H1 (cell line): ENCODE measurements at regions not wholly inside any gene's neighbourhood (a gene's known extent, or its start where the extent isn't known, plus 50 kb on each side); places are given as distances from the start of the nearest gene placed in this dataset.

Experiments
- CTCF ChIA-PET: fragments of 300-600 bp; sonication (Branson Sonifier 250); formaldehyde crosslinking; loops from one replicate; lab custom pipeline; 2021; ENCODE audit not compliant: partially characterized antibody; lab: Charles Lee
- POLR2A ChIA-PET: fragments of 300-600 bp; sonication (Branson Sonifier 250); formaldehyde crosslinking; loops from one replicate; lab custom pipeline; 2021; ENCODE audit warnings: inconsistent platforms; ENCODE audit not compliant: partially characterized antibody; lab: Charles Lee
- DNase-seq, 2 experiments: peaks; one replicate each; pipeline versions ENCODE4 v3.0.0 to v3.0.0-alpha.2; 2010 to 2022; ENCODE audit warnings: low spot score in 2 of 2, low read depth in 1 of 2, mixed read lengths in 1 of 2
- FAIRE-seq: peaks from 2 replicates; lab custom pipeline; 2011; peaks lifted over from hg19 to GRCh38; lab: Jason Lieb, UNC
- H2AFZ ChIP-seq: 2 replicates; pipeline ENCODE4 v1.8.1; 2012; ENCODE audit warnings: low read length, inconsistent platforms
- H2AK5ac ChIP-seq: 2 replicates; pipeline ENCODE4 v1.6.1; 2013; ENCODE audit warnings: low read depth, low read length
- H2BK120ac ChIP-seq: replicated peaks from 2 replicates; pipeline ENCODE3; 2013; ENCODE audit warnings: low read depth, low read length, inconsistent platforms
- H2BK12ac ChIP-seq: 2 replicates; pipeline ENCODE4 v1.6.1; 2013; ENCODE audit warnings: low read depth, low read length
- H2BK15ac ChIP-seq: 2 replicates; pipeline ENCODE4 v1.6.1; 2013; ENCODE audit warnings: low read length
- H2BK20ac ChIP-seq: 2 replicates; pipeline ENCODE4 v1.6.1; 2013; ENCODE audit warnings: low read length
- H2BK5ac ChIP-seq: 2 replicates; pipeline ENCODE4 v1.6.1; 2013; ENCODE audit warnings: low read depth, low read length
- H3K14ac ChIP-seq: 2 replicates; pipeline ENCODE4 v1.6.1; 2013; ENCODE audit warnings: inconsistent platforms; ENCODE audit not compliant: insufficient read length
- H3K18ac ChIP-seq: 2 replicates; pipeline ENCODE4 v1.6.1; 2013; ENCODE audit warnings: low read length; ENCODE audit errors: extremely low read depth
- H3K23ac ChIP-seq: 2 replicates; pipeline ENCODE4 v1.6.1; 2013; ENCODE audit warnings: inconsistent platforms; ENCODE audit not compliant: insufficient read length
- H3K23me2 ChIP-seq: 2 replicates; pipeline ENCODE4 v1.6.1; 2013; ENCODE audit warnings: low read depth, low read length
- H3K27ac ChIP-seq: 2 replicates; pipeline ENCODE4 v1.6.1; 2011; ENCODE audit warnings: low read depth, low read length, inconsistent platforms
- H3K27me3 ChIP-seq, 4 experiments: replicated peaks in 1 of 4; 1 replicate in 1 of 4; 2 replicates in 3 of 4; pipeline versions ENCODE4 v1.6.1 to v1.8.1; 2011 to 2013; ENCODE audit warnings: low read length in 3 of 4, mild to moderate bottlenecking in 3 of 4, inconsistent platforms in 2 of 4, mixed read lengths in 2 of 4, moderate library complexity in 1 of 4; ENCODE audit not compliant: control insufficient read depth in 3 of 4, insufficient read depth in 3 of 4; ENCODE audit errors: extremely low read depth in 1 of 4
- H3K36me3 ChIP-seq, 4 experiments: 2 replicates each; pipeline versions ENCODE4 v1.6.1 to v1.8.1; 2011 to 2013; ENCODE audit warnings: mild to moderate bottlenecking in 4 of 4, low read length in 3 of 4, moderate library complexity in 2 of 4, control low read depth in 1 of 4, inconsistent platforms in 1 of 4; ENCODE audit not compliant: insufficient read depth in 4 of 4, control insufficient read depth in 2 of 4
- H3K4ac ChIP-seq: replicated peaks from 2 replicates; pipeline ENCODE3; 2013; ENCODE audit warnings: low read length, low read depth, mixed read lengths, inconsistent platforms; ENCODE audit not compliant: insufficient read length
- H3K4me1 ChIP-seq, 4 experiments: replicated peaks in 1 of 4; 1 replicate in 1 of 4; 2 replicates in 3 of 4; pipeline versions ENCODE4 v1.6.1 to v1.8.1; 2011 to 2013; ENCODE audit warnings: low read length in 3 of 4, inconsistent platforms in 2 of 4, mixed read lengths in 1 of 4; ENCODE audit not compliant: insufficient read depth in 4 of 4, control insufficient read depth in 3 of 4
- H3K4me2 ChIP-seq, 2 experiments: 2 replicates each; pipeline versions ENCODE4 v1.6.1 to v1.8.1; 2011 to 2013; ENCODE audit warnings: low read depth in 2 of 2, low read length in 2 of 2, control low read depth in 1 of 2, inconsistent platforms in 1 of 2, mild to moderate bottlenecking in 1 of 2; ENCODE audit not compliant: insufficient read depth in 1 of 2
- H3K4me3 ChIP-seq, 4 experiments: fragments of 200-600, 300-600 bp in 1 of 4; sonication (generic), shearing (Covaris generic), sonication (Bioruptor Twin) in 1 of 4; 2 replicates each; pipeline versions ENCODE4 v1.5.1 to v1.8.1; 2011 to 2016; ENCODE audit warnings: low read length in 4 of 4, low read depth in 3 of 4, control low read depth in 2 of 4, inconsistent platforms in 2 of 4, mild to moderate bottlenecking in 2 of 4, mixed read lengths in 1 of 4, moderate library complexity in 1 of 4; ENCODE audit not compliant: insufficient read depth in 2 of 4; ENCODE audit errors: extremely low read depth in 1 of 4
- H3K56ac ChIP-seq: replicated peaks from 2 replicates; pipeline ENCODE3; 2013; ENCODE audit warnings: low read depth, mild to moderate bottlenecking, mixed read lengths, low read length, inconsistent platforms; ENCODE audit not compliant: insufficient read length
- H3K79me1 ChIP-seq: 2 replicates; pipeline ENCODE4 v1.6.1; 2013; ENCODE audit warnings: low read depth, low read length, control low read depth
- H3K79me2 ChIP-seq, 2 experiments: 2 replicates each; pipeline versions ENCODE4 v1.6.1 to v1.8.1; 2012 to 2013; ENCODE audit warnings: low read length in 2 of 2, mild to moderate bottlenecking in 2 of 2, inconsistent platforms in 1 of 2; ENCODE audit not compliant: insufficient read depth in 2 of 2, control insufficient read depth in 1 of 2
- H3K9ac ChIP-seq, 4 experiments: replicated peaks in 1 of 4; 1 replicate in 1 of 4; 2 replicates in 3 of 4; pipeline versions ENCODE4 v1.6.1 to v1.8.1; 2011 to 2013; ENCODE audit warnings: low read depth in 3 of 4, low read length in 3 of 4, control low read depth in 2 of 4, mild to moderate bottlenecking in 2 of 4, moderate library complexity in 2 of 4, inconsistent platforms in 1 of 4; ENCODE audit errors: extremely low read depth in 1 of 4
- H3K9me3 ChIP-seq, 2 experiments: 2 replicates each; pipeline versions ENCODE4 v1.6.1 to v1.8.1; 2012 to 2013; ENCODE audit warnings: mild to moderate bottlenecking in 2 of 2, moderate library complexity in 2 of 2, control low read depth in 1 of 2, inconsistent platforms in 1 of 2, low read depth in 1 of 2, low read length in 1 of 2, mixed read lengths in 1 of 2; ENCODE audit not compliant: insufficient read depth in 2 of 2
- H4K20me1 ChIP-seq, 2 experiments: replicated peaks in 1 of 2; 2 replicates each; pipeline versions ENCODE3 to v1.8.1; 2011 to 2013; ENCODE audit warnings: inconsistent platforms in 2 of 2, low read length in 2 of 2, mild to moderate bottlenecking in 1 of 2; ENCODE audit not compliant: insufficient read depth in 2 of 2, control insufficient read depth in 1 of 2
- H4K5ac ChIP-seq: 2 replicates; pipeline ENCODE4 v1.6.1; 2013; ENCODE audit warnings: low read length, low read depth, mixed read lengths, inconsistent platforms; ENCODE audit not compliant: insufficient read length
- H4K8ac ChIP-seq: 2 replicates; pipeline ENCODE4 v1.8.0; 2013; ENCODE audit warnings: mild to moderate bottlenecking, moderate library complexity, low read length, inconsistent platforms; ENCODE audit not compliant: insufficient read depth; ENCODE audit errors: extremely low read depth
- H4K91ac ChIP-seq: replicated peaks from 2 replicates; pipeline ENCODE3; 2013; ENCODE audit warnings: low read length, mixed read lengths, inconsistent platforms; ENCODE audit not compliant: insufficient read length
- CEBPB ChIP-seq: IDR thresholded peaks from 2 replicates; pipeline ENCODE4 v1.6.1; 2012; ENCODE audit warnings: low read depth, low read length
- CHD2 ChIP-seq: IDR thresholded peaks from 2 replicates; pipeline ENCODE4 v1.6.1; 2012; ENCODE audit warnings: low read length, improper control_type of control experiment
- CREB1 ChIP-seq: IDR thresholded peaks from 2 replicates; pipeline ENCODE4 v1.6.1; 2012; ENCODE audit warnings: inconsistent platforms
- CTBP2 ChIP-seq: IDR thresholded peaks from 2 replicates; pipeline ENCODE4 v1.7.0; 2011; ENCODE audit warnings: borderline replicate concordance, mild to moderate bottlenecking, moderate library complexity, mixed read lengths, low read length; ENCODE audit not compliant: insufficient read depth, insufficient read length
- EGR1 ChIP-seq: IDR thresholded peaks from 2 replicates; pipeline ENCODE4 v1.6.1; 2011; ENCODE audit warnings: low read depth, low read length, borderline replicate concordance
- KDM4A ChIP-seq: IDR thresholded peaks from one replicate; pipeline ENCODE4 v1.7.1; 2012; ENCODE audit warnings: low read depth, mild to moderate bottlenecking, moderate library complexity, low read length, inconsistent platforms; ENCODE audit not compliant: severe bottlenecking
- NANOG ChIP-seq: IDR thresholded peaks from 2 replicates; pipeline ENCODE4 v1.6.1; 2011; ENCODE audit warnings: low read length, low read depth, mild to moderate bottlenecking, inconsistent platforms; ENCODE audit not compliant: insufficient read depth, poor library complexity, severe bottlenecking
- POLR2A ChIP-seq, 2 experiments: IDR thresholded peaks; 1 replicate in 1 of 2; 2 replicates in 1 of 2; pipeline ENCODE4 v1.6.1; 2011; ENCODE audit warnings: low read depth in 2 of 2, low read length in 2 of 2, mild to moderate bottlenecking in 2 of 2; ENCODE audit errors: control extremely low read depth in 1 of 2
- RFX5 ChIP-seq: IDR thresholded peaks from 2 replicates; pipeline ENCODE4 v1.6.1; 2011; ENCODE audit warnings: low read depth, low read length, improper control_type of control experiment, borderline replicate concordance
- RXRA ChIP-seq: IDR thresholded peaks from 2 replicates; pipeline ENCODE4 v1.6.1; 2011; ENCODE audit warnings: low read depth, mild to moderate bottlenecking, low read length, moderate library complexity; ENCODE audit not compliant: insufficient read depth
- SIX5 ChIP-seq: IDR thresholded peaks from 2 replicates; pipeline ENCODE4 v1.6.1; 2011; ENCODE audit warnings: mild to moderate bottlenecking, low read depth, low read length
- TEAD4 ChIP-seq: IDR thresholded peaks from 2 replicates; pipeline ENCODE4 v1.6.1; 2012; ENCODE audit warnings: low read depth, low read length, inconsistent platforms, mixed read lengths
- WGBS, 2 experiments: shearing (Covaris generic) in 1 of 2; methylation state at CpG; one replicate each; pipeline versions ENCODE4 v1.1.6 to v1.1.7; 2013 to 2015; ENCODE audit warnings: low lambda C conversion rate in 2 of 2, mixed read lengths in 2 of 2, inconsistent platforms in 1 of 2, low coverage in 1 of 2, missing lambda C conversion rate in 1 of 2; ENCODE audit not compliant: insufficient replicate concordance in 2 of 2, insufficient coverage in 1 of 2, insufficient read length in 1 of 2; ENCODE audit errors: extremely low coverage in 1 of 2, missing lambda C conversion rate in 1 of 2; 5-methylcytosine and 5-hydroxymethylcytosine counted together
- TF ChIP-seq, protein P1 (sequence below): IDR thresholded peaks from 2 replicates; pipeline ENCODE4 v1.6.1; 2012; ENCODE audit warnings: inconsistent platforms
- TF ChIP-seq, protein P2 (sequence below): IDR thresholded peaks from 2 replicates; pipeline ENCODE4 v1.6.1; 2011; ENCODE audit warnings: low read length, improper control_type of control experiment

DNA sequence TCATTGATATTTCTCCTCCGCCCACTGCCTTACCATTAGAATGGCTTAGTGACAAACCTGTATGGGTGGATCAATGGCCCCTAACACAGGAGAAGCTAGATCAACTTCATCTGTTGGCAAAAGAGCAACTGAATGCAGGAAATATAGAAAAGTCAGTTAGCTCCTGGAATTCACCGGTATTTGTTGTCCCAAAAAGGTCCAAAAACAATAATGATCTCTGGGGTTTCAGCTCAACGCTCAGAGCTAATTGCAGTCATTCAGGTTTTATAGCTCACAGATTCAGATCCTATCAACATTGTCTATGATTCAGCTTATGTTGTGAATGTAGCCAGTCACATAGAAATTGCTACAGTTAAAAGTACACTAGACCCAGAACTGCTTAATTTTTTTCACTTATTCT, 124.0 kb upstream of the ZCCHC13 start:
- Histone ChIP-seq H3K14ac (no peak overlapping the region), H3K4me2 (no peak overlapping the region), H3K9me3 (no peaks in the 10 kb centered on the region), H2AFZ (no peak overlapping the region), H3K23me2 (no peaks in the 10 kb centered on the region), H4K8ac (no peak overlapping the region), H2BK120ac (no peak overlapping the region), H4K91ac (no peak overlapping the region), H4K20me1 (no peaks in the 10 kb centered on the region), H3K4me1 (0 out of 7 replicates have a peak, but pooled peaks cover 0 to 2% (median 0%) of the 10 kb centered on the region in 4 experiments), H3K9ac (no peak overlapping the region), H3K79me1 (no peaks in the 10 kb centered on the region), H2AK5ac (no peak overlapping the region), H3K79me2 (no peaks in the 10 kb centered on the region), H3K56ac (no peak overlapping the region), H2BK5ac (no peak overlapping the region), H2BK12ac (no peak overlapping the region), H2BK20ac (no peak overlapping the region), H3K4ac (no peak overlapping the region), H3K4me3 (no peak overlapping the region), H2BK15ac (no peak overlapping the region), H3K27me3 (no peaks in the 10 kb centered on the region), H3K18ac (no peak overlapping the region), H3K23ac (no peak overlapping the region), H3K36me3 (no peaks in the 10 kb centered on the region), H4K5ac (no peak overlapping the region), H3K27ac (no peak overlapping the region)
- DNase-seq: no peak
- no peak for FAIRE-seq
- ChIA-PET POLR2A (no interaction called here), CTCF (interaction anchor here (1.0 to 1.2 kb wide), 2 partner anchors 71 to 145 kb away, joined by 3 read pairs; no protein-coding TSS in a partner anchor)
- 81% methylated on average over 2 of the region's 3 CpGs; no CpG with 5 or more reads in 1 of the 2 experiments for WGBS, 2 experiments
- TF ChIP-seq EGR1 (no peak), TEAD4 (no peak), CEBPB (no peak), RFX5 (no peak), CTBP2 (no peak), CHD2 (no peak), NANOG (no peak), SIX5 (no peak), CREB1 (no peak), POLR2A (IDR thresholded peaks at IDR 0.05; ENCODE audit: control extremely low read depth in 1 of 2, low read depth in 2 of 2, low read length in 2 of 2) (no peak), RXRA (no peak), KDM4A (no peak)
- TF ChIP-seq, protein P1, sequence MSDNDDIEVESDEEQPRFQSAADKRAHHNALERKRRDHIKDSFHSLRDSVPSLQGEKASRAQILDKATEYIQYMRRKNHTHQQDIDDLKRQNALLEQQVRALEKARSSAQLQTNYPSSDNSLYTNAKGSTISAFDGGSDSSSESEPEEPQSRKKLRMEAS: no peak
- TF ChIP-seq, protein P2, sequence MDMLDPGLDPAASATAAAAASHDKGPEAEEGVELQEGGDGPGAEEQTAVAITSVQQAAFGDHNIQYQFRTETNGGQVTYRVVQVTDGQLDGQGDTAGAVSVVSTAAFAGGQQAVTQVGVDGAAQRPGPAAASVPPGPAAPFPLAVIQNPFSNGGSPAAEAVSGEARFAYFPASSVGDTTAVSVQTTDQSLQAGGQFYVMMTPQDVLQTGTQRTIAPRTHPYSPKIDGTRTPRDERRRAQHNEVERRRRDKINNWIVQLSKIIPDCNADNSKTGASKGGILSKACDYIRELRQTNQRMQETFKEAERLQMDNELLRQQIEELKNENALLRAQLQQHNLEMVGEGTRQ: no peak
